GDM1 (cell line): ENCODE measurements at regions not wholly inside any gene's neighbourhood (a gene's known extent, or its start where the extent isn't known, plus 50 kb on each side); places are given as distances from the start of the nearest gene placed in this dataset.

Experiments used
- DNase-seq: peaks from one replicate; lab custom pipeline; 2025; lab: John Stamatoyannopoulos, UW

GRCh38 chr5:66472010-66472409 is 124.2 kb upstream of the MAST4 start:
- no peak for DNase-seq

- DNase-seq, result no peak
Observed at GRCh38 chr5:66475731-66476130, 120.5 kb upstream of the MAST4 start.

DNA sequence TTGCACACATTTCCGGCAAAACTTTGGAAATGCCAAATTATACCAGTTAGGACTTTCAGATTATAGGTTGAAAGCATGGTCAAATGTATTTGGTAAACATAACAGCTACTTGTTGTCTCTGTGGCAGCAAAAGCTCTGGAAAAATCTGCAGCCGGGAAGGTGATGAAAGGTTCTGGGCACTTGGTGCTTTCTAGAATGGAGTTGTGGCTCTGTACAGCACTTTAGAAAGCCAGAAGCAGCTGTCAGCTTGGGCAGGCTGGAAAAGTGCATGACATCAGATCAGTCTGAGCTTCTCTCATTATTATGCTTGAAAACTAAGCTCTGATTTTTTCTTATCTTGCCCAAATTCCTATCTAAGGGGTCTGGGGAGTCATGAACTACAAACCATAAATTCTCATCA is 118.6 kb upstream of the MAST4 start:
- DNase-seq, result no peak

DNA sequence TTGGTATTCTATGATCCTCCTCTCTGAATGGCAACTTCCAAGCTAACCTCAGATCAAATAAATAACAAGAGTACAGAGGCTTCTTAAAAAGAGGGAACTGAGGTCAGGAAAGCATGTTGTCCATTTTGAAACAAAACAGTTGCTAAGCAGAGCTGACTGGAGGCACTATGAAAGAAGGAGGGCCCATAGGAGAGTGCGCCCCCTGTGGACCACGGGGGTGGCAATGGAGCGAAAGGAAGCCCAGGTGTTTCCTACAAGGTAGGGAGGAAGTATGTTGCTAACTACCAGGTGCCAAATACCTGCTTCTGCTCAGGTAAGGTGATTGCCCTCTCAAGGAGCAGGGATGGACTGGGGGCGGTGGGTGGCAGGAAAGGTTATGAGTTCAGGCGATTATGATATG is 101.8 kb upstream of the MAST4 start:
- no peak for DNase-seq

DNA sequence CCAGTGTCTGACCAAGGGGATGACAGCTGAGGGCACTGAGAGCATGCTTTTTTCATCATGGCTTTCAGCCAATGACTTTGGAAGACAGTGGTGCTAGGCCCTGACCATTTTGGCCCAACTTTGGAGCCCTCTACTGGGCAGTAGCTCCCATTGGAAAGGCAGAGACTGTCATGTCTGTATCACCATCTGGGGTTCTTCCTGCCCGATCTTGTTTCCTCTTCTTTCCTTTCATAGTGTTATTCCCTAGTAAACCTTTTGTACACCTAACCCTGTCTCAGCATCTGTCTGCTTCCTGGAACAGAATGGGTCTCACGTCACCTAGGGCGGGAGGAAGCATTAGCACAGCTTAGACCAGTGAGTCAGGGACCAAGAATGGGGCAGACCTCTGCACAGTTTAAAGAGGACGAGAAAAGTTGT is 97.4 kb upstream of the MAST4 start:
- no peak for DNase-seq

DNA sequence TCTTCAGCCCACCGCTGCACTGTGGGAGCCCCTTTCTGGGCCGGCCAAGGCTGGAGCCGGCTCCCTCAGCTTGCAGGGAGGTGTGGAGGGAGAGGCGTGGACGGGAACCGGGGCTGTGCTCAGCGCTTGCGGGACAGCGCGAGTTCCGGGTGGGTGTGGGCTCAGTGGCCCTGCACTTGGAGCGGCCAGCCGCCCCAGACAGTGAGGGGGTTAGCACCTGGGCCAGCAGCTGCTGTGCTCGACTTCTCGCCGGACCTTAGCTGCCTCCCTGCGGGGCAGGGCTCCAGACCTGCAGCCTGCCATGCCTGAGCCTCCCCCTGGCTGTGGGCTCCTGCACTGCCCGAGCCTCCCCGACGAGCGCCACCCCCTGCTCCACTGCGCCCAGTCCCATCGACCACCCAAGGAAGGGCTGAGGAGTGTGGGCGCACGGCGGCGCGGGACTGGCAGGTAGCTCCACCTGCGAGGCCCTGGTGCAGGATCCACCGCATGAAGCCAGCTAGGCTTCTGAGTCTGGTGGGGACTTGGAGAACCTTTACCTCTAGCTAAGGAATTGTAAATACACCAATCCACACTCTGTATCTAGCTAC is 92.9 kb upstream of the MAST4 start:
- DNase-seq, result no peak

DNA sequence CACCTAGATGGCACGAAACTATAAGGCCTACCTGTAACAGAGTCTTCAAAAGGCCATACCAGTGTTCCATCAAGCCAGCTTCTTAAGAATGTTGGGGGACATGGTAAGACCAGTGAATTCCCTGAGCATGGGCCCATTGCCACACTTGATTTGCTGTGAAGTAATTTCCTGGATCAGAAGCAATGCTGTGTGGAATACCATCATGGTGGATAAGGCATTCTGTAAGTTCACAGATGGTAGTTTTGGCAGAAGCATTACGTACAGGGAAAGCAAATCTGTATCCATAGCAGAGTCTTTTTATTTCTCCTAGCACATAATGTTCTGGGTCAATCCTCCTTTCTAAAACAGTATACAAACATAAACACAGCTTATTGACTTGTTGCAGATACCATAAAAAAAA is 89.1 kb upstream of the MAST4 start:
- no peak for DNase-seq

GRCh38 chr5:66511491-66511890 is 84.7 kb upstream of the MAST4 start:
- DNase-seq, result no peak

DNA sequence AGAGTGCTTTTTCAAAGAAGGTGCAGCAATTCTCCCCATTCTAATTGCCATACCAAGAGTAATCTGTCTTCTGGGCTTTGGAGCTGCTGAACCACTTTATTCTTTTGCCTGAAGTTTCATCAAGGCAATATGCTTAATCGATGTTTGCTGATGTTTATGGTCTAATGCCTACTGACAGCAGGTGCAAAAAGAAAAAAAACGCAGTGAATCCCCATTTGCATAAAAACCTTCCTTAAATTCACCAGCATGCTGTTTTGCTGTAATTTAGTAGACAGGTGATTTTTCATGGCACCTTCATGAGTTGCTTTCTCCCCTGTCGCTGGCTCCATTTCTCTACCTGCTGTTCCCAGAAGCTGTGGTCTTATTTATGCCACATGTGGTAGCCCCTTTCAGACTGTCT is 83.1 kb upstream of the MAST4 start:
- DNase-seq, result no peak

DNA sequence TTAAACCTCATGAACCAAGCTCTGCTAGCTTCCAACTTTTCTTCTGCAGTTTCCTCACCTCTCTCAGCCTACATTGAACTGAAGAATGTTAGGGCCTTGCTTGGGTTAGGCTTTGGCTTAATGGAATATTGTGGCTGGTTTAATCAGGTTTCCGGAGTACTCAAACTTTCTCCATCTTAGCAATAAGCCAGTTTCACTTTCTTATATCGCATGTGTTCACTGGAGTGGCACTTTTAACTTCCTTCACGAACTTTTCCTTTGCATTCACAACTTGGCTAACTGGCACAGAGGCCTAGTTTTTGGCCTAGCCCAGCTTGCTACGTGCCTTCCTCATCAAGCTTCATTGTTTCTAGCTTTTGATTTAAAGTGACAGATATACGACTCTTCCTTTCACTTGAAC is 81.0 kb upstream of the MAST4 start:
- no peak for DNase-seq

DNA sequence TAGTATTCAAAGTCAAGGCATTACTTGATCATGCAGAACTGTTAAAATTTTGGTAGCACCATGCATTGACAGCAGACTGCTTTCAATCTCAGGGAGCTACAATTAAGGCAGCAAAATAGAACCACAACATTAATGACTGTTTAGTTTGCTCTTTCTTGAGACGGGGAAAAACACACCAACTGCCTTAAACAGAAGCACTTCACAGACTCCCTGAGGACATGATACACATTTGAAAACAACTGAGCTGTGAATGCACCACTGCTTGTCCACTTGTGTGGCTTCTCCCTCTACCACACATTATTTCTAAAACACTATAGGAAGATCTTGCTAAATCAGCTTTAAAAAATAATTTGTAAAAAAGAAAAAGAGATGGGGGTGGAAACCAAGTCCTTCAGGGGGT is 79.6 kb upstream of the MAST4 start:
- DNase-seq, result no peak

GRCh38 chr5:66517351-66517750 is 78.8 kb upstream of the MAST4 start:
- no peak for DNase-seq

- DNase-seq, result no peak
Observed at GRCh38 chr5:66518052-66518451, 78.1 kb upstream of the MAST4 start.

- no peak for DNase-seq
Observed at GRCh38 chr5:66518753-66519152, 77.4 kb upstream of the MAST4 start.

DNA sequence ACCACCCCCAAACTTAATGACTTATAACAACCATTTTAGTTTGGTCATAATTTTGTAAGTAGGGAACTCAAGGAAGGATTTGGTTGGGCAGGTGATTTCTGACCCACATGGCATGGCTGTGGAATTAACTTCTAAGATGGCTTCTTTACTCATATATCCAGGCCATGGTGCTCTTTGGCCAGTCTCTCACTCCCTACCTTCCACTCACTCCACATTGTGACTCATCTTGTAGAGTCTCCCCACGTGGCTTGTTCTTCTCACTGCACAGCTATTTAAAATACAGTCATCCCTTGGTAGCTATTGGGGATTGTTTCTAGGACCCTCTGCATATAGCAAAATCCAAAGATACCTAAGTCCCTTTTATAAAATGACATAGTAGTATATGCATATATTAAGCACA is 76.6 kb upstream of the MAST4 start:
- no peak for DNase-seq

GRCh38 chr5:66520854-66521253 is 75.3 kb upstream of the MAST4 start:
- DNase-seq, result no peak

- DNase-seq, result no peak
Observed at GRCh38 chr5:66527478-66528035, 68.6 kb upstream of the MAST4 start.

DNA sequence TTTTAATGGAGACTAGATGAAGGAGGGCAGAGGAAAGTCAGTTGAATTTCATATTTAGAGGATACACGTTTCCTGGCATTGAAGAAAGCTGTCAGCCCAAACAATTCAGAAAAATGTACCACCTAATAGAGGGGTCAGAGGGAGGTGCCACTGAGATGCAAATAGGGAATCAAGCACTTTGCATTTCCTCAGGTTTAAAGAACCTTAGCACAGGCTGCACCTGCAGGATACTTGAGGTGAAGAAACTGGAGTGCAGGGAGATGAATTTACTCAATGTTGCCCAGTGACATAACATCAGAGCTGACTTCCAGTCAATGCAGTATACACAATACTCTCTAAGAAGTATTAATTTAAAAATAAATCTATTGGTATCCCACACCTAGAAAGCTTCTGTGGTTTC is 67.0 kb upstream of the MAST4 start:
- DNase-seq, result no peak

DNA sequence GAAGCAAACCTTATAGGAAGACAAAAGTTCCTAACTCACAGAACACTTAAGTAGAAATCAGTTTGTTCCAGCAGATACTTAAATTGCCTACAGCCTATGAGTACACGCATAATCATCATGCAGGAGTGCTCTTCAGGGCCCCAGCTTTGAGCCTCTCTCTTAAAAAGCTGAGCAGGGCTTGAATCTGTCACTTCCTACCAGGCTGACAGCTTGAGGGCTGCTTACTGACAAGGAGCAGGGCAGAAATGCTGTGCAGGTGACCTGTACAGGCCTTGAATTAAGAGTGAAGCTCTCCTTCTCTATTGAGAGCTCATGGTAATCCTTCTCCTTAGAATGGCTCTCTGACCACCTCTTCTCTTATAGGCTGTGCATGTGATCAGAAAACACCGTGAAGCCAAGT is 66.5 kb upstream of the MAST4 start:
- no peak for DNase-seq

GRCh38 chr5:66538126-66538525 is 58.1 kb upstream of the MAST4 start:
- no peak for DNase-seq

DNA sequence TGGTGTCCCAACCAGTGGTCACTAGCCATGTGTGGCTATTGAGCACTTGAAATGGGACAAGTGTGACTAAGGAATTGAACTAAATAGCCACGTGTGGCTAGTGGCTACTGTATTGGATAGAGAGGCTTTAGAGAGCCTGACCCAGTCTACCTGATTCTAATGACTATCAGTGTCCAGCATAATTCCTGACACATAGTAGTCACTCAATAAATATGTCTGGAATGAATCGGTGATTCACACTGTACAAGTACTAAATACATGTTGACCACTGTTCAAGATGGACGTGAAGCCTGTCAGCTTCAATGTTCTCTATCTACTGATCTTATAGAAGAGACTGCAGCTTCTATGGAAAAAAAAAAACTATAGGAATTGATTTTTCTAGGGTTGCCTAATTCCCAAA is 57.7 kb upstream of the MAST4 start:
- no peak for DNase-seq

GRCh38 chr5:66540078-66540477 is 56.1 kb upstream of the MAST4 start:
- DNase-seq, result no peak

- DNase-seq, result no peak
Observed at GRCh38 chr5:66542711-66543110, 53.5 kb upstream of the MAST4 start.
